ENCODE measurements at regions not wholly inside any gene's neighbourhood (a gene's known extent, or its start where the extent isn't known, plus 50 kb on each side); places are given as distances from the start of the nearest gene placed in this dataset.

- DNase-seq (ENCODE audit: low read depth), result no peak
These were observed 53.0 kb upstream of the ADORA3 start for GRCh38 chr1:111556325-111557037.

GRCh38 chr1:111559736-111560279 is 56.4 kb upstream of the ADORA3 start:
- DNase-seq (ENCODE audit: low read depth), result peak; percentile 32

GRCh38 chr1:111561328-111561727 is 57.9 kb upstream of the ADORA3 start:
- DNase-seq (ENCODE audit: low read depth), result no peak

- DNase-seq (ENCODE audit: low read depth), result peak; percentile 80
These were observed 56.0 kb upstream of the RAP1A start for GRCh38 chr1:111563619-111564018.

- DNase-seq (ENCODE audit: low read depth), result peak; percentile 87
These were observed 54.5 kb upstream of the RAP1A start for GRCh38 chr1:111565079-111565478.

GRCh38 chr1:111565968-111566367 is 53.6 kb upstream of the RAP1A start:
- DNase-seq (ENCODE audit: low read depth), result no peak

- DNase-seq (ENCODE audit: low read depth), result no peak
These were observed 51.4 kb upstream of the RAP1A start for GRCh38 chr1:111568160-111568647.

All from RPMI7951 (cell line).